ENCODE measurements at regions not wholly inside any gene's neighbourhood (a gene's known extent, or its start where the extent isn't known, plus 50 kb on each side); places are given as distances from the start of the nearest gene placed in this dataset.
A peak's percentile ranks its signal among the peaks of the same experiment; 100 is the strongest.

- no peak overlapping the region for H3K9ac ChIP-seq (ENCODE audit: low read length)
- no peaks in the 10 kb centered on the region for H3K9me3 Mint-ChIP-seq (ENCODE audit: unreplicated experiment)
- no peak overlapping the region for H2AFZ ChIP-seq (ENCODE audit: low read depth, low read length)
- no peaks in the 10 kb centered on the region for H4K20me1 ChIP-seq (ENCODE audit: insufficient read depth, low read length)
- peaks cover 2% of the 10 kb centered on the region for H3K4me1 Mint-ChIP-seq (ENCODE audit: low read depth, unreplicated experiment)
- H3K4me1 ChIP-seq (ENCODE audit: insufficient read depth, low read length): no peaks in the 10 kb centered on the region
- FAIRE-seq (no peak), DNase-seq (ENCODE audit: low read depth) (no peak)
- no peaks in the 10 kb centered on the region for H3K36me3 ChIP-seq (ENCODE audit: insufficient read depth, low read length)
- peaks cover 4% of the 10 kb centered on the region for H3K27me3 ChIP-seq (ENCODE audit: insufficient read depth, low read length)
- H3K4me2 ChIP-seq (ENCODE audit: low read length): no peak overlapping the region
- no peaks in the 10 kb centered on the region for H3K79me2 ChIP-seq (ENCODE audit: insufficient read depth, low read length)
- no peaks in the 10 kb centered on the region for H3K27me3 Mint-ChIP-seq (ENCODE audit: low read depth, unreplicated experiment)
- TF ChIP-seq, protein P1, sequence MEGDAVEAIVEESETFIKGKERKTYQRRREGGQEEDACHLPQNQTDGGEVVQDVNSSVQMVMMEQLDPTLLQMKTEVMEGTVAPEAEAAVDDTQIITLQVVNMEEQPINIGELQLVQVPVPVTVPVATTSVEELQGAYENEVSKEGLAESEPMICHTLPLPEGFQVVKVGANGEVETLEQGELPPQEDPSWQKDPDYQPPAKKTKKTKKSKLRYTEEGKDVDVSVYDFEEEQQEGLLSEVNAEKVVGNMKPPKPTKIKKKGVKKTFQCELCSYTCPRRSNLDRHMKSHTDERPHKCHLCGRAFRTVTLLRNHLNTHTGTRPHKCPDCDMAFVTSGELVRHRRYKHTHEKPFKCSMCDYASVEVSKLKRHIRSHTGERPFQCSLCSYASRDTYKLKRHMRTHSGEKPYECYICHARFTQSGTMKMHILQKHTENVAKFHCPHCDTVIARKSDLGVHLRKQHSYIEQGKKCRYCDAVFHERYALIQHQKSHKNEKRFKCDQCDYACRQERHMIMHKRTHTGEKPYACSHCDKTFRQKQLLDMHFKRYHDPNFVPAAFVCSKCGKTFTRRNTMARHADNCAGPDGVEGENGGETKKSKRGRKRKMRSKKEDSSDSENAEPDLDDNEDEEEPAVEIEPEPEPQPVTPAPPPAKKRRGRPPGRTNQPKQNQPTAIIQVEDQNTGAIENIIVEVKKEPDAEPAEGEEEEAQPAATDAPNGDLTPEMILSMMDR (IDR thresholded peaks at IDR 0.05; ENCODE audit: insufficient read depth, low read depth, low read length): peak; percentile 74
- no peak for TF ChIP-seq EZH2 (IDR thresholded peaks at IDR 0.05; ENCODE audit: insufficient read depth, low read length)
- H3K4me3 Mint-ChIP-seq (ENCODE audit: unreplicated experiment): no peak overlapping the region
- H3K9me3 ChIP-seq (ENCODE audit: insufficient read depth, low read depth, low read length): no peaks in the 10 kb centered on the region
- no peak overlapping the region for H3K27ac Mint-ChIP-seq (ENCODE audit: unreplicated experiment)
- no peak overlapping the region for H3K27ac ChIP-seq (ENCODE audit: low read depth, low read length)
- no peak overlapping the region for H3K4me3 ChIP-seq (ENCODE audit: insufficient read depth, low read depth, low read length)
- H3K36me3 Mint-ChIP-seq (ENCODE audit: low read depth, unreplicated experiment): no peaks in the 10 kb centered on the region
Observed at GRCh38 chr11:11789735-11790369, 51.9 kb upstream of the USP47 start.

DNA sequence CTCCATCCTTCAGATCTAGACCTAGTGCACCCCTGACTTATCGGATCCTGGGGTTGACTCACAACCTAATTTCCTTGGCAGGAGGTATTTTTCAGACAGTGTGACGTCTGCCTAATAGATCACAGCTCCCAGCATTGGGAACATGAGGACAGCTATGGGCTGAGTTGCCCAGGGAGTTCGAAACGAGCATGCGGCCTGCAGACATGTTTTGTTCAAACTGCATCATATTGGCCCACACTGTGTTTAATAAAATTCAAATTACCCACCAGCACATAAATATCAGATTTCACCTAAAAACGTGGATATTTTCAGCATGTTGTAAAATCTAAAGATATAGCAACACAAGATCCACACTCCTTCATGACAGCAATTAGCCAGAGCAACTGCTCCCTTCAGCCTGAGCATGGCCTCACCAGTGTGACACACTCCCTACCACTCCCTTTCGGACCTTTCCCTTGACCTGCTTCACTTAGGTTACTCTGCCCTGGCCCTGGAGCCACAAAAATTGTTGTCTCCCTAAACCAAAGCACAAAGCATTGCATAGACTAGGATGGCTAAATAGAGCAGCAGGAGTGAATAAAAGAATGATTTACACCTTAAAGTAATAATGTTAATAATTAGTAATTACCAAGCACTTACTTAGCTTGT lies 53.6 kb upstream of the USP47 start:
- no peak overlapping the region for H3K4me2 ChIP-seq (ENCODE audit: low read length)
- Mint-ChIP-seq H3K4me1 (ENCODE audit: low read depth, unreplicated experiment) (peaks cover 2% of the 10 kb centered on the region), H3K27me3 (ENCODE audit: low read depth, unreplicated experiment) (peaks cover 8% of the 10 kb centered on the region), H3K27ac (ENCODE audit: unreplicated experiment) (no peak overlapping the region), H3K36me3 (ENCODE audit: low read depth, unreplicated experiment) (no peaks in the 10 kb centered on the region), H3K9me3 (ENCODE audit: unreplicated experiment) (no peaks in the 10 kb centered on the region), H3K4me3 (ENCODE audit: unreplicated experiment) (no peak overlapping the region)
- no peaks in the 10 kb centered on the region for H3K9me3 ChIP-seq (ENCODE audit: insufficient read depth, low read depth, low read length)
- TF ChIP-seq, protein P1 (IDR thresholded peaks at IDR 0.05; ENCODE audit: insufficient read depth, low read depth, low read length): no peak
- TF ChIP-seq EZH2 (IDR thresholded peaks at IDR 0.05; ENCODE audit: insufficient read depth, low read length): no peak
- no peaks in the 10 kb centered on the region for H3K36me3 ChIP-seq (ENCODE audit: insufficient read depth, low read length)
- no peak overlapping the region for H3K4me3 ChIP-seq (ENCODE audit: insufficient read depth, low read depth, low read length)
- H3K27ac ChIP-seq (ENCODE audit: low read depth, low read length): no peak overlapping the region
- H3K4me1 ChIP-seq (ENCODE audit: insufficient read depth, low read length): no peaks in the 10 kb centered on the region
- H3K27me3 ChIP-seq (ENCODE audit: insufficient read depth, low read length): peaks cover 4% of the 10 kb centered on the region
- H3K9ac ChIP-seq (ENCODE audit: low read length): no peak overlapping the region
- DNase-seq (ENCODE audit: low read depth) (no peak), FAIRE-seq (no peak)
- H3K79me2 ChIP-seq (ENCODE audit: insufficient read depth, low read length): no peaks in the 10 kb centered on the region
- no peaks in the 10 kb centered on the region for H4K20me1 ChIP-seq (ENCODE audit: insufficient read depth, low read length)
- H2AFZ ChIP-seq (ENCODE audit: low read depth, low read length): no peak overlapping the region
